HG02981 (cell line): ENCODE measurements at regions not wholly inside any gene's neighbourhood (a gene's known extent, or its start where the extent isn't known, plus 50 kb on each side); places are given as distances from the start of the nearest gene placed in this dataset.
A peak's percentile ranks its signal among the peaks of the same experiment; 100 is the strongest.
"Not testable (repeated sequence)": the region's sequence is repeated elsewhere in the genome, so short reads cannot be mapped to it uniquely, and the experiment has no call there.

Experiments used
- ATAC-seq: cut with Tn5 transposase; IDR thresholded peaks from one replicate; pipeline ENCODE4 v1.9.1; 2021; ENCODE audit warnings: mild to moderate bottlenecking, moderate library complexity; ENCODE audit not compliant: unreplicated experiment

GRCh38 chr4:170476351-170476750, 386.6 kb upstream of the AADAT start:
- no peak for ATAC-seq

- ATAC-seq, result no peak
Observed at GRCh38 chr4:170465429-170465828, 375.7 kb upstream of the AADAT start.

- no peak for ATAC-seq
Observed at GRCh38 chr4:170464614-170465197, 374.9 kb upstream of the AADAT start.

GRCh38 chr4:170446782-170447181, 357.0 kb upstream of the AADAT start:
- no peak for ATAC-seq

- ATAC-seq, result not testable (repeated sequence)
Observed at GRCh38 chr4:170441146-170441545, 351.4 kb upstream of the AADAT start.

GRCh38 chr4:170428929-170429328, 339.2 kb upstream of the AADAT start:
- ATAC-seq, result no peak

GRCh38 chr4:170425521-170426143, 335.9 kb upstream of the AADAT start:
- no peak for ATAC-seq

GRCh38 chr4:170425040-170425439, 335.3 kb upstream of the AADAT start:
- no peak for ATAC-seq

GRCh38 chr4:170423137-170423536, 333.4 kb upstream of the AADAT start:
- no peak for ATAC-seq

GRCh38 chr4:170420255-170420693, 330.5 kb upstream of the AADAT start:
- peak; percentile 82 for ATAC-seq

- ATAC-seq, result no peak
Observed at GRCh38 chr4:170414961-170415360, 325.2 kb upstream of the AADAT start.

GRCh38 chr4:170414360-170414759, 324.6 kb upstream of the AADAT start:
- ATAC-seq, result no peak

GRCh38 chr4:170413951-170414350, 324.2 kb upstream of the AADAT start:
- no peak for ATAC-seq

GRCh38 chr4:170400361-170400760, 310.6 kb upstream of the AADAT start:
- ATAC-seq, result no peak

- no peak for ATAC-seq
Observed at GRCh38 chr4:170399581-170400293, 310.0 kb upstream of the AADAT start.

GRCh38 chr4:170398218-170398617, 308.5 kb upstream of the AADAT start:
- no peak for ATAC-seq

- ATAC-seq, result no peak
Observed at GRCh38 chr4:170395773-170396172, 306.0 kb upstream of the AADAT start.

GRCh38 chr4:170391066-170391740, 301.4 kb upstream of the AADAT start:
- ATAC-seq, result peak; percentile 67

- no peak for ATAC-seq
Observed at GRCh38 chr4:170389411-170389810, 299.7 kb upstream of the AADAT start.

GRCh38 chr4:170388255-170388654, 298.5 kb upstream of the AADAT start:
- ATAC-seq, result no peak

GRCh38 chr4:170386971-170387370, 297.2 kb upstream of the AADAT start:
- ATAC-seq, result no peak

- no peak for ATAC-seq
Observed at GRCh38 chr4:170386511-170386910, 296.8 kb upstream of the AADAT start.
